Mucosa of rectum (tissue), 2 donors: ENCODE measurements at regions not wholly inside any gene's neighbourhood (a gene's known extent, or its start where the extent isn't known, plus 50 kb on each side); places are given as distances from the start of the nearest gene placed in this dataset.
"Not testable (repeated sequence)": the region's sequence is repeated elsewhere in the genome, so short reads cannot be mapped to it uniquely, and the experiment has no call there.

Source experiments
- H3K27ac ChIP-seq, 2 donors: one replicate each; pipeline ENCODE4 v1.7.0; 2013; ENCODE audit warnings: inconsistent platforms in 2 of 2, low read depth in 2 of 2, low read length in 2 of 2
- H3K27me3 ChIP-seq, 2 donors: one replicate each; pipeline ENCODE4 v1.7.0; 2013; ENCODE audit warnings: low read length in 2 of 2; ENCODE audit not compliant: control insufficient read depth in 2 of 2, insufficient read depth in 2 of 2
- H3K36me3 ChIP-seq, 2 donors: one replicate each; pipeline ENCODE4 v1.7.0; 2013; ENCODE audit warnings: low read length in 2 of 2; ENCODE audit not compliant: control insufficient read depth in 2 of 2, insufficient read depth in 2 of 2
- H3K4me1 ChIP-seq, 2 donors: one replicate each; pipeline ENCODE4 v1.7.0; 2013; ENCODE audit warnings: low read length in 2 of 2, mild to moderate bottlenecking in 1 of 2; ENCODE audit not compliant: control insufficient read depth in 2 of 2, insufficient read depth in 2 of 2
- H3K4me3 ChIP-seq, 2 donors: one replicate each; pipeline ENCODE4 v1.7.0; 2013; ENCODE audit warnings: low read length in 2 of 2
- H3K9ac ChIP-seq, 2 donors: one replicate each; pipeline ENCODE4 v1.7.0; 2013; ENCODE audit warnings: low read length in 2 of 2, low read depth in 1 of 2, mild to moderate bottlenecking in 1 of 2
- H3K9me3 ChIP-seq, 2 donors: one replicate each; pipeline ENCODE4 v1.7.0; 2013; ENCODE audit warnings: low read length in 2 of 2; ENCODE audit not compliant: control insufficient read depth in 2 of 2
- donor health status: healthy.
- donor health status: Normal muscosa, but diverticular disease.

DNA sequence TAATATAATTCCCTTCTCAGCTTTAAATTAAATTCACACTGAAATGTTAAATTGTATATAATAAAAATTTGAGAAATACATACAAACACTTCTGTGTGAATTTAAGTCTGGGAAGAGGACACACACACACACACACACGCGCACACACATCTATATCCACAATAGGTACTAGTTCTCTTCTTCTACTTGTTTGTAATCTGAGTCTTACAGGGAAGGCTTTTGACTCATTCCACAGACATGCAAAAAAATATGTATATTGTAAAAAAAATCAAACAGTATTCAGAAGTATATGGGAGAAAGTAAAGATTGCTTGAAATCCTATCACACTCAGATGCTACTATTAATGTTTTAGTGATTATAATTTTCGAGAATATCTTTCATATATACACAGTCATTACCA is 276.2 kb downstream of the MDFIC start:
- no peak overlapping the region for H3K4me3 ChIP-seq
- no peaks in the 10 kb centered on the region for H3K36me3 ChIP-seq
- no peak overlapping the region for H3K27ac ChIP-seq
- H3K9ac ChIP-seq = no peak overlapping the region
- H3K4me1 ChIP-seq = no peaks in the 10 kb centered on the region
- H3K27me3 ChIP-seq = no peaks in the 10 kb centered on the region
- no peaks in the 10 kb centered on the region for H3K9me3 ChIP-seq

- Histone ChIP-seq H3K4me3 (no peak overlapping the region), H3K27me3 (no peaks in the 10 kb centered on the region), H3K4me1 (no peaks in the 10 kb centered on the region), H3K27ac (no peak overlapping the region), H3K36me3 (no peaks in the 10 kb centered on the region), H3K9ac (no peak overlapping the region), H3K9me3 (no peaks in the 10 kb centered on the region)
Observed at GRCh38 chr7:115195208-115195607, 273.3 kb downstream of the MDFIC start.

DNA sequence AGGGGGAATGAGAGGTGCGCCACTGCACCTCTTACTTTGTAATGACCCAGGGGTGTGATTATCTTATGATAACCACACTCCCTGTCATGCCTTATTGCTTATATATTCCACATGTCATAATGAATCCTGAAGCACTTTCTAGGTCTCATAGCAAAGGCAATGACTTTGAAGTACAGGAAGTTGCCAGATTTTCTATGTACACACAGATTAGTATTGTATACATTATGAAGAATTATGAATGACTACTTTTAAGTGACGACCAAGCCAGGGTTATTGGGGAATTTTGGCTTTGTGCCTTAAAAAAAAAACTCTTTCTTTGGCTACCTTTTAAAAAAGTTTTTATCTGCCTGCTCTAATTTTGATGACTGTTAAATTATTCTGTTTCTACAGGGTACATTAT is 269.6 kb downstream of the MDFIC start:
- Histone ChIP-seq H3K27ac (no peak overlapping the region), H3K36me3 (no peaks in the 10 kb centered on the region), H3K4me1 (no peaks in the 10 kb centered on the region), H3K27me3 (no peaks in the 10 kb centered on the region), H3K9me3 (no peaks in the 10 kb centered on the region), H3K9ac (no peak overlapping the region), H3K4me3 (no peak overlapping the region)

DNA sequence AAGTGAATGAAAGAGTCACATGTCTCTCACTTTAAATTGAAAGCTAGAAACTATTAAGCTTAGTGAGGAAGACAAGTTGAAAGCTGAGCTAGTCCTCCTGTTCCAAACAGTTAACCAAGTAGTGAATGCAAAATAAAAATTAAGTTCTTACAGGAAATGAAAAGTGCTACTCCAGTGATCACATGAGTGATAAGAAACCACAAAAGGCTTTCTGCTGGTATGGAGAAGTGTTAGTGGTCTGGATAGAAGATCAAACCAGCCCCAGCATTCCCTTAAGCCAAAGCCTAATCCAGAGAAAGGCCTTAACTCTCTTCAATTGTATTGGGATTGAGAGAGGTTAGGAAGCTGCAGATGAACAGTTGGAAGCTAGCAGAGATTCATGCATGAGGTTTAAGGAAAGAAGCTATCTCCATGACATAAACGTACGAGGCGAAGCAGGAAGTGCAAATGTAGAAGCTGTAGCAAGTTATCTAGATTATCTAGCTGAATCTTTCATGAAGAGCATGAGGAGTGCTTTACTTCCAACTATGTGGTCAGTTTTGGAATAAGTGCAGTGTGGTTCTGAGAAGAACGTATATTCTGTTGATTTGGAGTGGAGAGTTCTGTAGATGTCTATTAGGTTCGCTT is 261.6 kb downstream of the MDFIC start:
- no peaks in the 10 kb centered on the region for H3K9me3 ChIP-seq
- H3K27ac ChIP-seq = no peak overlapping the region
- H3K36me3 ChIP-seq = no peaks in the 10 kb centered on the region
- H3K9ac ChIP-seq = no peak overlapping the region
- H3K27me3 ChIP-seq = no peaks in the 10 kb centered on the region
- no peaks in the 10 kb centered on the region for H3K4me1 ChIP-seq
- H3K4me3 ChIP-seq = no peak overlapping the region

- no peaks in the 10 kb centered on the region for H3K36me3 ChIP-seq
- no peak overlapping the region for H3K9ac ChIP-seq
- H3K27me3 ChIP-seq = no peaks in the 10 kb centered on the region
- no peak overlapping the region for H3K27ac ChIP-seq
- H3K4me3 ChIP-seq = no peak overlapping the region
- no peaks in the 10 kb centered on the region for H3K4me1 ChIP-seq
- no peaks in the 10 kb centered on the region for H3K9me3 ChIP-seq
Observed at GRCh38 chr7:115178835-115179234, 256.9 kb downstream of the MDFIC start.

DNA sequence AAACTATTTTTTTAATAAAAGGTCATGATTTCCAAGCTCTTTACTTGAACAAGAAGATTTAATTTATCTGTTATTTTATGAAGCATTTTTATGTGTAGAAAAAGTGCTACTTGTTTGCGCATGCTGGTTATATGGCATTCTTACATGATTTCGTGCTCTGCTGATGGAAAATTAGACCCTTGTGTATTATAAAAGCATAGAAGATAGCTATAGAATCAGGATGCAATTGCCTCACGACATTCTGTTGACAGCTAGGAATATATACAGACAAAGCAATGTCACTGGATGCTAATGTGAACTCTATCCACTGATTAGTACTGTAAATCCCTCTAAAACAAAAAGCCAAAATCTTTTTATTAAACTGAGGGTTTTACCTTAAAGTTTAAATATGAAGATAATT is 255.9 kb downstream of the MDFIC start:
- Histone ChIP-seq H3K9me3 (no peaks in the 10 kb centered on the region), H3K27me3 (no peaks in the 10 kb centered on the region), H3K27ac (no peak overlapping the region), H3K4me1 (no peaks in the 10 kb centered on the region), H3K36me3 (no peaks in the 10 kb centered on the region), H3K9ac (no peak overlapping the region), H3K4me3 (no peak overlapping the region)

DNA sequence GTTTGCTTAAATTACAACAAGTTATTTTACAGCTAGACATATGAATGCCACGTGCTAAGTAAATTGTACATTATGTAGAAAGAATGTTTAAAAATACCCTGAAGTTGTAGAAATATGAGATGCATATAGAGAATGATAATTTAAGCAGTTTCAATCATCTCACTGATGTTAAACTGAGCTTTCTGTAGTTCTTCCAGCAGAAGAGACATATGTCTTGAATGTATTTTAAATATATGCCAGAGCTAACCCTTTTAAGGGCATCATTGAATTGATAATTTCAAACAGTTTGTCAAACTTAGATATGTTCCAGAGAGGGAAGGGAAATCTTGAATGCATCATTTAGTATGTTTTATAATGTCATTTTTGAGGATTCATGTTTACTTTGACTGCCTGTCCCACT is 255.2 kb downstream of the MDFIC start:
- no peaks in the 10 kb centered on the region for H3K4me1 ChIP-seq
- H3K27me3 ChIP-seq = no peaks in the 10 kb centered on the region
- H3K9ac ChIP-seq = no peak overlapping the region
- H3K27ac ChIP-seq = no peak overlapping the region
- H3K9me3 ChIP-seq = no peaks in the 10 kb centered on the region
- no peaks in the 10 kb centered on the region for H3K36me3 ChIP-seq
- no peak overlapping the region for H3K4me3 ChIP-seq

DNA sequence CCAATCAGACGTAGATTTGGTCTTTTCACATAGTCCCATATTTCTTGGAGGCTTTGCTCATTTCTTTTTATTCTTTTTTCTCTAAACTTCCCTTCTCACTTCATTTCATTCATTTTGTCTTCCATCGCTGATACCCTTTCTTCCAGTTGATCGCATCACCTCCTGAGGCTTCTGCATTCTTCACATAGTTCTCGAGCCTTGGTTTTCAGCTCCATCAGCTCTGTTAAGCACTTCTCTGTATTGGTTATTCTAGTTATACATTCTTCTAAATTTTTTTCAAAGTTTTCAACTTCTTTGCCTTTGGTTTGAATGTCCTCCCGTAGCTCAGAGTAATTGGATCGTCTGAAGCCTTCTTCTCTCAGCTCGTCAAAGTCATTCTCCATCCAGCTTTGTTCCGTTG is 250.5 kb downstream of the MDFIC start:
- not testable (repeated sequence) for H3K36me3 ChIP-seq, H3K4me3 ChIP-seq, H3K27me3 ChIP-seq, H3K9ac ChIP-seq, H3K27ac ChIP-seq, H3K9me3 ChIP-seq, H3K4me1 ChIP-seq

DNA sequence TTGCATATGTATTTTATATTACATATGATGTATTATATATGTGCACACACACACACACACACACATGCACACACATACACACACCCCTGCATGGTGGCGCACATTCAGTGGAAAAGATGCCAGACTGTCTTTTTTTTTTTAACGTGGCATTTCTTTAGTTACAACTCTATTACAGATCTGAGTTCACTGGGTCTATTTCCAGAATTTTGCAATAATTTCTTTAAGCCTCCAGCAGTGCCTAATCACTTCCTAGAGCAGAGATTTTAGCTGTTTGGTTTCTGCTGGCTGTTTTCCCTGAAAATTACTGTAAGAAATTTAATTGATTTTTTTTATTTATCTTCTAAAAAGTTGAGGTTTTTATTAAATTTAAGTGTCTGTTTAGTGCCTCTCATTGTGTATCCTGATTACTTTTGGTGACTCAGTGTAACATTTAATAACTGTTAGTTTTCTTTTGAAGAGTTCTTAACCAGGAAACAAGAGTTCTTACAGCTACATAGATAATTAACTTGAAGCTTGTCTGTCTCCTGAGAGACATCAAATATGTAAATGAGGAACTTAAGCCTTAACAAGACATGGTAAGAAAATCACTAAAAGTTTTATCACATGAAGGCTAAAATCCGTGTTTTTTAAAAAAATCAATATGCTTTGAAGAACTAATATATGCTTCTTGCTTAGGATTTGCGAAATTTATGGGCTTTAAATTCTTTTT is 232.0 kb downstream of the MDFIC start:
- Histone ChIP-seq H3K27me3 (no peaks in the 10 kb centered on the region), H3K4me3 (no peak overlapping the region), H3K27ac (no peak overlapping the region), H3K36me3 (no peaks in the 10 kb centered on the region), H3K4me1 (no peaks in the 10 kb centered on the region), H3K9ac (no peak overlapping the region), H3K9me3 (no peaks in the 10 kb centered on the region)

GRCh38 chr7:115153176-115153575 is 231.3 kb downstream of the MDFIC start:
- no peaks in the 10 kb centered on the region for H3K27me3 ChIP-seq
- no peak overlapping the region for H3K27ac ChIP-seq

More at GRCh38 chr7:115153176-115153575, 231.3 kb downstream of the MDFIC start:
- Histone ChIP-seq H3K9me3 (no peaks in the 10 kb centered on the region), H3K36me3 (no peaks in the 10 kb centered on the region), H3K9ac (no peak overlapping the region), H3K4me3 (no peak overlapping the region), H3K4me1 (no peaks in the 10 kb centered on the region)
